Breast epithelium (tissue), 3 donors: ENCODE measurements at regions not wholly inside any gene's neighbourhood (a gene's known extent, or its start where the extent isn't known, plus 50 kb on each side); places are given as distances from the start of the nearest gene placed in this dataset.

Experiments used
- POLR2A ChIP-seq: fragments of 450-650 bp; IDR thresholded peaks from one replicate; pipeline ENCODE4 v1.6.1; 2016; ENCODE audit warnings: antibody characterized with exemption, mild to moderate bottlenecking, moderate library complexity
- POLR2AphosphoS5 ChIP-seq, 3 donors: sonication (generic); formaldehyde crosslinking; IDR thresholded peaks; one replicate each; pipeline ENCODE4 v1.6.1; 2017; ENCODE audit warnings: antibody characterized with exemption in 3 of 3
- TF ChIP-seq, protein P1 (sequence below), 3 donors: fragments of 450-650 bp; IDR thresholded peaks; one replicate each; pipeline ENCODE4 v1.5.1; 2016 to 2017; ENCODE audit warnings: antibody characterized with exemption in 3 of 3, mild to moderate bottlenecking in 3 of 3, moderate library complexity in 3 of 3

DNA sequence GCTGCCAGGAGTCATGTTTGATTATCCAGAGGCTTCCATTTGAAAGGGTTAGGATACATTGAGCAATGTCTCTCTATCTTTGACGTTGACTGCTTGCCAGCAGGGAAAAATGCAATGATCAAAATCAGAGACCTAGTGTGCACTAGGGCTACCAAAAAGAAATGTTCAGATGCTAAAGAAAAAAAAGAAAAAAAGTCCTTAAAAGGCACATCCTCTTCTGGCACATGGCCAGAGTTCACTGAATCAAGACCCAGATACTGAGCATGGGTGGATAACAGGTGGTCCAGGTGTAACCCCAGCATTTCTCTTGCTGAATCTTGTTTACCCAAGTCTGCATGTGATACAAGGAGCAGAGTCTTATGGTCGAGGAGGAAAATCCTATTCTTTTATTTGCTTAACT lies 899.3 kb downstream of the SORCS3 start:
- no peak for TF ChIP-seq POLR2AphosphoS5 (IDR thresholded peaks at IDR 0.05)
- TF ChIP-seq, protein P1, sequence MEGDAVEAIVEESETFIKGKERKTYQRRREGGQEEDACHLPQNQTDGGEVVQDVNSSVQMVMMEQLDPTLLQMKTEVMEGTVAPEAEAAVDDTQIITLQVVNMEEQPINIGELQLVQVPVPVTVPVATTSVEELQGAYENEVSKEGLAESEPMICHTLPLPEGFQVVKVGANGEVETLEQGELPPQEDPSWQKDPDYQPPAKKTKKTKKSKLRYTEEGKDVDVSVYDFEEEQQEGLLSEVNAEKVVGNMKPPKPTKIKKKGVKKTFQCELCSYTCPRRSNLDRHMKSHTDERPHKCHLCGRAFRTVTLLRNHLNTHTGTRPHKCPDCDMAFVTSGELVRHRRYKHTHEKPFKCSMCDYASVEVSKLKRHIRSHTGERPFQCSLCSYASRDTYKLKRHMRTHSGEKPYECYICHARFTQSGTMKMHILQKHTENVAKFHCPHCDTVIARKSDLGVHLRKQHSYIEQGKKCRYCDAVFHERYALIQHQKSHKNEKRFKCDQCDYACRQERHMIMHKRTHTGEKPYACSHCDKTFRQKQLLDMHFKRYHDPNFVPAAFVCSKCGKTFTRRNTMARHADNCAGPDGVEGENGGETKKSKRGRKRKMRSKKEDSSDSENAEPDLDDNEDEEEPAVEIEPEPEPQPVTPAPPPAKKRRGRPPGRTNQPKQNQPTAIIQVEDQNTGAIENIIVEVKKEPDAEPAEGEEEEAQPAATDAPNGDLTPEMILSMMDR (IDR thresholded peaks at IDR 0.05) = no peak
- no peak for TF ChIP-seq POLR2A
